ENCODE measurements at regions not wholly inside any gene's neighbourhood (a gene's known extent, or its start where the extent isn't known, plus 50 kb on each side); places are given as distances from the start of the nearest gene placed in this dataset.

- in situ Hi-C loops (cut with MboI): no loop called here
- FAIRE-seq: no peak
- ChIA-PET POLR2A (no interaction called here), CTCF (ENCODE audit: low intra/inter-chr PET ratio) (no interaction called here)
- Histone ChIP-seq H3K36me3 (ENCODE audit: control insufficient read depth, insufficient read depth, low read length) (no peaks in the 10 kb centered on the region), H3K9me1 (ENCODE audit: control insufficient read depth, insufficient read depth, low read length) (no peaks in the 10 kb centered on the region), H3K4me2 (ENCODE audit: insufficient read depth, low read length) (no peak overlapping the region), H3K27me3 (ENCODE audit: control insufficient read depth in 2 of 2, insufficient read depth in 2 of 2, low read length in 2 of 2) (no peaks in the 10 kb centered on the region), H3K9me3 (replicated peaks; ENCODE audit: control insufficient read depth, insufficient read depth, low read depth, low read length) (no peaks in the 10 kb centered on the region; the same call in 1 of the 2 replicates), H4K20me1 (replicated peaks; ENCODE audit: control insufficient read depth, insufficient read depth, low read length) (no peaks in the 10 kb centered on the region), H2AFZ (ENCODE audit: low read depth, low read length) (no peak overlapping the region), H3K9ac (ENCODE audit: insufficient read depth in 1 of 2, low read depth in 2 of 2, low read length in 2 of 2) (no peak overlapping the region), H3K79me2 (ENCODE audit: control insufficient read depth, insufficient read depth, low read length) (no peaks in the 10 kb centered on the region), H3K4me3 (no peak overlapping the region), H3K4me1 (replicated peaks in 1 of 2; ENCODE audit: control insufficient read depth in 2 of 2, insufficient read depth in 2 of 2, low read length in 2 of 2) (no peaks in the 10 kb centered on the region), H3K27ac (ENCODE audit: extremely low read depth, low read depth, low read length) (no peak overlapping the region)
- DNase-seq (ENCODE audit: extremely low read depth in 1 of 4, low spot score in 3 of 4): no peak
- no peak for ATAC-seq
- TF ChIP-seq MYC (IDR thresholded peaks at IDR 0.05; ENCODE audit: low read depth, low read length): no peak
- no peak for TF ChIP-seq MYC (CRISPR knock-in tag; IDR thresholded peaks at IDR 0.05; ENCODE audit: borderline replicate concordance, low read depth)
- TF ChIP-seq STAT5B (CRISPR knock-in tag; IDR thresholded peaks at IDR 0.05): no peak
- no peak for TF ChIP-seq TRIM25 (IDR thresholded peaks at IDR 0.05; ENCODE audit: borderline replicate concordance)
- TF ChIP-seq RFX5 (IDR thresholded peaks at IDR 0.05; ENCODE audit: low read depth, low read length): no peak
- TF ChIP-seq ZKSCAN1 (IDR thresholded peaks at IDR 0.05; ENCODE audit: low read depth, low read length): no peak
- TF ChIP-seq SPI1 (IDR thresholded peaks at IDR 0.05; ENCODE audit: borderline replicate concordance, low read depth, low read length): no peak
- TF ChIP-seq ZNF778 (CRISPR knock-in tag; IDR thresholded peaks at IDR 0.05): no peak
- no peak for TF ChIP-seq GATA2 (CRISPR knock-in tag; IDR thresholded peaks at IDR 0.05)
- no peak for TF ChIP-seq MIER1 (IDR thresholded peaks at IDR 0.05; ENCODE audit: low read depth)
- no peak for TF ChIP-seq THRA (IDR thresholded peaks at IDR 0.05)
- no peak for TF ChIP-seq TCFL5 (CRISPR knock-in tag; conservative IDR thresholded peaks at IDR 0.05)
- no peak for TF ChIP-seq ETV1 (tag; conservative IDR thresholded peaks at IDR 0.05; ENCODE audit: low read depth)
- no peak for TF ChIP-seq ZNF740 (CRISPR knock-in tag; IDR thresholded peaks at IDR 0.05)
- no peak for TF ChIP-seq ZNF740 (tag; IDR thresholded peaks at IDR 0.05)
- no peak for TF ChIP-seq BRCA1 (IDR thresholded peaks at IDR 0.05)
- TF ChIP-seq BRCA1 (CRISPR knock-in tag; IDR thresholded peaks at IDR 0.05): no peak
- TF ChIP-seq PHF21A (IDR thresholded peaks at IDR 0.05; ENCODE audit: borderline replicate concordance, low read depth): no peak
- no peak for TF ChIP-seq SRF (CRISPR knock-in tag; IDR thresholded peaks at IDR 0.05)
- TF ChIP-seq NCOA4 (IDR thresholded peaks at IDR 0.05; ENCODE audit: partially characterized antibody): no peak
- TF ChIP-seq ZNF324 (CRISPR knock-in tag; IDR thresholded peaks at IDR 0.05): no peak
- 3% methylated on average over 4 of the region's 4 CpGs for WGBS (ENCODE audit: insufficient coverage, low coverage, missing lambda C conversion rate)
- BruUV-seq (replicated peaks): no TSS peak
- intact Hi-C loops (cut with micrococcal nuclease): no loop called here
These were observed 225.7 kb downstream of the UTP18 start for GRCh38 chr17:51486091-51486490.
